Fibroblast of skin of right quadriceps (primary cell): ENCODE measurements at regions not wholly inside any gene's neighbourhood (a gene's known extent, or its start where the extent isn't known, plus 50 kb on each side); places are given as distances from the start of the nearest gene placed in this dataset.

Experiments
- DNase-seq: peaks from one replicate; pipeline ENCODE4 v3.0.0-alpha.2; 2013

GRCh38 chr18:73279498-73279897, 411.7 kb upstream of the NETO1 start:
- DNase-seq: no peak

GRCh38 chr18:73274812-73275621, 407.2 kb upstream of the NETO1 start:
- no peak for DNase-seq

DNA sequence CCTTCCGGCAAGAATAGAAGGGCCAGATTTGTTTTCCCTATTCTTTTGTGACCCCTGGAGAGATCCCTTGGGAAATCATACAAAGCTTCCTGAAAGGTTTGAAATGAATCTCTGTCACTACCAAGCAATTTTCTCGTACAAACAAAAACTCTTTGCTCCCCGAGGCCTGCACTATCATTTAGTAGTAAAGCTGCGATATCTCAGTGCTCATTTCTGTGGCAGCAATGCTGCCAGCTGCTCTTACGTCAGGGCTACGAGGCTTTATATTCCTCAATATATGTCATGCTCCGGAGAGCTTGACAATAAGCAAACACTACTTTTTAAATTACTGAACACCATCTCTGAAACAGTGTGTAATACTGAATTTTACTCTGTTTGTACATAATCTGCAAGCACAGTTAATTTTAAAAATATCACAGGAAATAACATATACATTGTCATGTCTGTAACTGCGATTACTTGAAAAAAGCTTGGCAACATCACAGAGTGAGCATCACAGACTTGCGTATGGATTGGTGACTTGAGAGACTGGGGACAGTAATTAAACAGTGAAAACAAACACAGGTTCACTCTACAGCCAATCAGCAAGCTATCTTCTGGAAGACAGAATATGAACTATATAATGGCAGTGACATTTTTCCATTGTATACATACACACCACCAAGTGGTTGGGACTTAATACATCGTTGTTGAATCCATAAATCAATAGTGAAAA, 403.3 kb upstream of the NETO1 start:
- no peak for DNase-seq

DNA sequence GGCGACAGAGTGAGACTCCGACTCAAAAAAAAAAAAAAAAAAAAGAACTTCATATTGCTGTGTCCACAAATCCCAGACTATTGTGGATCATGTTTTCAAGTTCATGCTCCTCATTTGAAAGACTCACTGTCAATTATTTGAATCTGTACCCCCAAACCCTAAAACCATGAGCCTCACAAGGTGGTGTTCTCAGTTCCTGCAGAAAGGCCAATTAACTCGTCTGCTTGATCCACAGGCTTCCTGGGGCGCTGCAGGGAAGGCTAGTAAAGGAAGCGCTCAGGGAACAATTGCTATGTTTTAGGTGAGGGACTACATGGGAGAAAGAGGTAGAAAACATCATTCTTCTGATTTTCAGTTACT, 396.8 kb upstream of the NETO1 start:
- no peak for DNase-seq

GRCh38 chr18:73261923-73262322, 394.1 kb upstream of the NETO1 start:
- DNase-seq: no peak

GRCh38 chr18:73261243-73261642, 393.5 kb upstream of the NETO1 start:
- DNase-seq: no peak

DNA sequence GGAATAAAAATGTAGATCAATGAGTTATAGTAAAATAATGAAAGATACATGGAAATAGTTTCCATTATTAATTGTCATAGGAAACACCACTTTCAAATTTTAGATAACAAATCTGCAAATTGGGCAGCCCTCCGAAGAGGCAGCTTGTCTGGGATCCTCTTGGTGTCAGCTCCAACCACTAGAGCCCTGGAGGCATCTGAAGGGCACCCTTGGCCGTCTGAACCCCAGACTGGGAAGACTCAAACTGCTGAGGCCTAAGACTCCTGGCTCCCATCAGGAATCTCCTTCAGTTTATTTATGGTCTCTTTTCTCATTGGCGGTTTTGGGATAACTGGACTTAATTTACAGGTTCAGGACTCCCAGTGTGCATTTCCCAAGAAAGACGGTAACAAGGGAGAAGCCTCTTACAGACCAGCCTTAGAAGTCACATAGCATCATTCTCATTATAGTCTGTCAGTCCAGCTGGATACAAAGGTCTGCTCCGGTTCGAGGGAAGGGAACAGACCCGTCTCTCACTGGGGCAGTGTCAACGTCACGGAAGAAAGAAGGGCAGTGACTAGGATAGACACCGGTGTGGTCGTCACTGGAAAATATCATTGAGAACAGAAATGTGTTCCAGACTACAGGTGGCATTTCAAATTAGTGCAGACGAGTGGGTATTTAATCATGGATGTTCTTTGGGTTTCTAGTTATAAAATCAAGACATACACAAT, 390.7 kb upstream of the NETO1 start:
- no peak for DNase-seq

DNA sequence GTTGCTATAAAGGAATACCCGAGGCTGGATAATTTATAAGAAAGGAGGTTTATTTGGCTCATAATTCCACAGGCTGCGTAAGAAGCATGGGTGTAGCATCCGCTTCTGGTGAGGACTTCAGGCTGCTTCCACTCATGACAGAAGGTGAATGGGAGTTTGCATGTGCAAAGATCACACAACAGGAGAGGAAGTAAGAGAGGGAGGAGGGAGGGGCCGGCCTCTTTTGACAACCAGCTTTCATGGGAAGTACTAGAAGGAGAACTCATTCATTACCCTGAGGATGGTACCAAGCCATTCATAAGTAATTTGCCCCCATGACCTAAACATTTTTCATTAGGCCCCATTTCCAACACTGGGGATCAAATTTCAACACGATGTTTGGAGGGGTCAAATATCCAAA, 386.8 kb upstream of the NETO1 start:
- DNase-seq: no peak

DNA sequence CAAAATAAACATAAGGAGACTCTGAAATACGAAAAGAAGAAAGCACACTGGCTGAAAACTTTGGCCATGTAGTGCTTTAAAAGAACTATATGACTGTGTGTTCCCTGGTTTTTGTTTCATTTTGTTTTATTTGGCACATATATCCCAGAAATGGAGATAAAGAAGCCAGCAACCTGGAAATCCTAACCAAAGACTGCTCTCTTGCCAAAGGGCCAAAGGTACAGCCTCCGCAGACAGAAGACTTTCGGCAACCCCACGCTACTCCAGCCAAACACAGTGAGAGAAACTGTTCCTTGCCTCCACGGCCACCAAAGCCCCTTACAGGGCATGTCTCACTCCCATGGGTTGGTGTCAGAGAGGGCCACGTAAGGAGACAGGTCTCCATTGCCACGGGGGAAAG, 381.2 kb upstream of the NETO1 start:
- DNase-seq: no peak

- DNase-seq: no peak
Observed at GRCh38 chr18:73246763-73247162, 379.0 kb upstream of the NETO1 start.

- DNase-seq: no peak
Observed at GRCh38 chr18:73245345-73245744, 377.6 kb upstream of the NETO1 start.

- DNase-seq: peak; percentile 1
Observed at GRCh38 chr18:73244401-73244800, 376.6 kb upstream of the NETO1 start.

- no peak for DNase-seq
Observed at GRCh38 chr18:73240899-73241298, 373.1 kb upstream of the NETO1 start.

- DNase-seq: peak; percentile 2
Observed at GRCh38 chr18:73235921-73236320, 368.1 kb upstream of the NETO1 start.

DNA sequence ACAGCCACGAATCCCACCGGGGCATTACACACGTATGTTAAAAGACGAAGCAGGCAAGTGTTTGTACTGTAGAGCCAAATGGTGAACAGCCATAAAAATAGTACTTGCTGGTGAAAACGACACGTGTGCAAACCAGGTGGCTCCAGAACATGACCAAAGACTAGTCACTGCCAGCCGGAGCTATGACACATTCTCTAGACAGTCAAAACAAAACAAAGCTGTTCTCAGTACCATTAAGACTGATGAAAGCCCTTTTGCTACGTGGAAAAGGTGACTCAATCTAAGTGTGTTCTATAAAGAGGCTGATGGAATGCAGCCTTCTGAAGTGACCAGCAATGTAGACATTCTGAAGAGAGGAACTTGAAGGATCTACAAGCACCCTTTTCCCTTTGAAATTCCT, 367.7 kb upstream of the NETO1 start:
- peak; percentile 80 for DNase-seq

DNA sequence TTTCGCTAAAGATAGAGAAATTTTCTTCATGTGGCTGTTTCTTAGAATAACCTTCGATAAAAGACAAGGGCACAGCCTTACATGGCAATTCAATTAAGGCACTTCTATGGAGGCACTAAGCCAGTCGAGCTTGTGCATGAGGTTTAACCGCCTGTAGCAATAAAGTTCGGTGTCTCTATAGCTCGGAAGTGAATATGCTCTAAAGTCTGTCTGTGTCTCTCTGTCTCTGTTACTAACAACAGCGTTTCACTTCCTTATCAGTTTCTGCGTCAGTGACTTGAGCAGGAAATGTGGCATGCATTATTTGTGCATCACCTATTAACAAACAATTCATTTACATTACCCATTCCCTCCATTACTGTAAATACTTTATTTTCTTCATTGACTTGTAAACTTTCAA, 365.1 kb upstream of the NETO1 start:
- DNase-seq: no peak

DNA sequence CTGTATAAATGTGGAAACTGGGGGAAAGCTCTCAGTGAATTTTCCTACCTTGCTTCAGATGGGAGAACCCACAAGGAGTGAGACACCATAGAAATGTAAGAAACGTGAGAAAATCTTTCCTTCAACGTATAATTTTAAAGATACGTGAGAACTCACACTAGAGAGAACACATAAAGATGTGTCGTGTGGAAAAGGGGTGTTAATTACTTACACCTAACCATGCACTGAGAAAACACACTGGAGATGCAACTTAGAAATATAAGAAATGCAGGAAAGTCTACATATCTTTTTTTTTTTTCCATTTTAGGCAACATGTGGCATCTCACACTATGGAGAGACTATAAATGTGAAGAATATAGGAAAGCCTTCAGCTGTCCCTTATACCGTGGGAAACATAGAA, 352.9 kb upstream of the NETO1 start:
- DNase-seq: no peak

- no peak for DNase-seq
Observed at GRCh38 chr18:73218293-73218692, 350.5 kb upstream of the NETO1 start.

DNA sequence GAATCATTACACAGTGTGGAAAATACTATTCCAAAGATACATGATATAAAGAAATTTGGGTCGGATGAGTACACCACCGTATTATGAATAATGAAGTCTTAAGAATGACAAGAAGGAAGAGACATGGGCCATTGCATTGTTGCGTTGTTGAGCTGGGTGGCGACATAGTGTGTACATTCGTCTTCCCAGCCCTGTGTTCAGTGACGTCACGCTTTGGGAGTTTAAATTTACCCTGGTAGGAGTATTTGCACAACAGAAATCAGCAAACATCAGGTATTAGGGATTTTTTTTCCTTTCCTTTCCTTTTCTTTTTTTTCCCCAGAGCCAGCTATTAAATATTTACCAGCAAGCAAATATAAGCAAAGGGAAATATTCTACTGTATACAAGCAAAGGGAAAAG, 347.2 kb upstream of the NETO1 start:
- DNase-seq: no peak

DNA sequence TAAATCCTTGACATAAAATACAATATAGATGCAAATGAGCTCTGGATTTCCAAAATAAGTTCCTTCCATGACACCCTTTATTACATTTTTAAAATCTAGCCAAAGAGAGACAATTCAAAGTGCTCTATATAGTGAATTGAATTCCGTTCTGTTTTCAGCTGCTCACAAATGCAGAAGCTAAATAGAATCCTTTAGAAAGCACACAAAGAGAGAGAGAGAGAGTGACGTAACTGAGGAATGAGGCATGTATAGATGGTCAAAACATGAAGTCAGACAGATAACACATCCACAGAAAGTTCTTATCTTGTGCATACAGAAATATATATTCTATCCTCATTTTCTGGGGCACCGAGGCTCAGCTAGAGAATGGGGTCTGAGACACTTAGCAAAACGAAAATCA, 344.7 kb upstream of the NETO1 start:
- DNase-seq: no peak

- DNase-seq: peak; percentile 15
Observed at GRCh38 chr18:73201940-73202339, 334.2 kb upstream of the NETO1 start.

DNA sequence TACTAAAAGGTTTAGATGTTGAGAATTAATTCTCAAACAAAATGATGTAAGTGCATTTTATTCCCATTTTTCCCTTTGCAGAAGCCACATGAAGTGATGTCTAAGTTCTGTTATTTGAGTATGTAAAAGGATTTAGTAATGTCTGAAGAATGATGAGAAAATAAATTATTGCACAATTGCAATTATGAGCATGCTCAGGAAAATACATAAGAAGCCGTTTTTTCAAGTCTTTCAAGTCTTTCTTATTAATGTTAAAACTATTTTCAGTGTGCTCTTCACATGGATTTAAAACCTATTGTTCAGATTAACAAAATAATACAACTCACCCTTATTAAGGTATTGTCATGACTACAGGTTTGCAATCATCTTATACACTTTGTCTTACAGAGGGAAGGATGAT, 331.4 kb upstream of the NETO1 start:
- DNase-seq: peak; percentile 9

- DNase-seq: no peak
Observed at GRCh38 chr18:73189718-73190117, 321.9 kb upstream of the NETO1 start.

- DNase-seq: no peak
Observed at GRCh38 chr18:73168236-73168635, 300.4 kb upstream of the NETO1 start.
